HG03469 (cell line): ENCODE measurements at regions not wholly inside any gene's neighbourhood (a gene's known extent, or its start where the extent isn't known, plus 50 kb on each side); places are given as distances from the start of the nearest gene placed in this dataset.
A peak's percentile ranks its signal among the peaks of the same experiment; 100 is the strongest.
"Not testable (repeated sequence)": the region's sequence is repeated elsewhere in the genome, so short reads cannot be mapped to it uniquely, and the experiment has no call there.

Experiments
- ATAC-seq: cut with Tn5 transposase; IDR thresholded peaks from one replicate; pipeline ENCODE4 v1.9.1; 2021; ENCODE audit warnings: mild to moderate bottlenecking, moderate library complexity, moderate number of reproducible peaks; ENCODE audit not compliant: unreplicated experiment

DNA sequence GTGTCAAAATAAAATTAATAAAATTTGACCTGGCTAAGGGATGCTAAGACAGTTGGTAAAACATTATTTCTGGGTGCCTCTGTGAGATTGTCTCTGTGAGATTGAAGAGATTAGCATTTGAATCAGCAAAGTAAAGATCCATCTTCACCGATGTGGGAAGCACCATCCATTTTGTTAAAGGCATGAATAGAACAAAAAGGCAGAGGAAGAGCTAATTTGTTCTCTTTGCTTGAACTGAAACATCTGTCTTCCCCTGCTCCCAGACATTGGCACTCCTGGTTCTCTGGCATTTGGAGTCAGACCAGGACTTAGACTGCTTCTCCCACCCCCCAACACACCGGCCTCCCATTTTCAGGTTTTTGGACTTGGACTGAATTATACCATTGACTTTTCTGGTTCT is 603.8 kb upstream of the LINC00305 start:
- no peak for ATAC-seq

DNA sequence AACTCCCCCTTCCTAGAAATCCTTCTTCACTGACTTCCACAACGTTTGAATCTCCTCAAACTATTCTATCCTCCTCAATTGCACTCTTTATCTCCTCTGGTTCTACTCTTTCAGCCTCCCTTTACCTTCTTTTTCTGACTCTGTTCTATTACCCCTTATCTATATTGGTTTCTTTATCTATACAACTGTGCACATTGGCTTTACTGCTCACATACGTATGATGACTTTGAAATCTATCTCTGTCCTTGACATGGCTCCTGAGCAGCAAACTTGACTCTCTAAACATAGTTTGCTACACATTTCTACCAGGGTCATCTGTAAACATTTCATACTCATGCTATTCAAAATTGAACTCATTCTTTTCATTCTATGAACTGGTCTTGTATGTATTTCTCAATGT is 601.0 kb upstream of the LINC00305 start:
- no peak for ATAC-seq

DNA sequence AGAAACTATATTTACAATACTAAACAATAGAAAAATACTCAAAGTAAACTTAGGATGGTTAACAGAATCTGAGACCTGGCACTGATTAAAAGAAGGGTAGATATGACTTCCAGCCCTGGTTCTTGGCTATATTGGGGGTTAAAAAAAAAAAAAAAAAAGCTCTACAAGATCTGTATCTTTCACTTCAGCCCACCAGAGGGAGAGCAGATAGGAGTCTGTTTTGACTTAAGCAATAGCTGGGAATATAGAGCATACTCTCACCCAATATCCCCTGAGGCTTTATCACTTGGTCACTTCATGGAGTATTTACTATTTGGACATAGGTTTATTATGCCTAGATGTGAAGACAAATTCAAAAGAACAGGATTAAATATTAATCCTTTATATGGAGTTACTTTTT is 598.9 kb upstream of the LINC00305 start:
- no peak for ATAC-seq

DNA sequence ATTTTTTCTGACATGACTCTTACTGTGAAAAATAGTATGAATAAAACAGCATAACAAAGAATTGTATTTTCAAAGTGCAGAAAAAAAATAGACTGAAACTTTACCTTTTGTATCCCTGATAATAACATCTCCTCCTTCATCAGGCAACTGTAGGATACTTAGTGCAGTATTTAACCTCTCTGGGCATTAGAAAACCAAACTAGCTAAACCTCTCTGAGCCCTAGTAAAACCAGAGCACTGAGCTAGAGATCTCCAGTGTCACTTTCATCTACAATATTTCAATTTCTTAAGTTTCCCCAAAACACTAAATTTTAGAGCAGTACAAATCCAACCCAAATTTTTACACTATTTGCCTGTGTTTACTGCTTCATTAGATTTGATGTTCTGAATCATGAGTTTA is 594.0 kb upstream of the LINC00305 start:
- ATAC-seq, result no peak

DNA sequence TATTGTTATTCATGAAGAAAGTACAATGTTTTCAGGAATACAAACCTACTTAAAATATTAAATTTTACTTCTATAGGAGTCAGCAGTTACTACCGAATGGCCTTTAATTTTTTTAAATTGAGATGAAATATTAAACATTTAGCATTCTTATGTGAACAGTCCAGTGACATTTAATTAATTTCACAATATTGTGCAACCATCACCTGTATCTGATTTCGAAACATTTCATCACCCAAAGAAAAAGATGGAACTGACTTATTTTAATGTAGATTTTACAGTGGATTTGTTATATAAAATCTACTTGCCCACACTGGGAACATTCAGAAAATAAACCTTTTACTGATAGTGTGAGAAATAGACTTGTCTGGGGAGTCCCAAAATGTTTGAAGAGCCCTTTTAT is 585.2 kb upstream of the LINC00305 start:
- no peak for ATAC-seq

DNA sequence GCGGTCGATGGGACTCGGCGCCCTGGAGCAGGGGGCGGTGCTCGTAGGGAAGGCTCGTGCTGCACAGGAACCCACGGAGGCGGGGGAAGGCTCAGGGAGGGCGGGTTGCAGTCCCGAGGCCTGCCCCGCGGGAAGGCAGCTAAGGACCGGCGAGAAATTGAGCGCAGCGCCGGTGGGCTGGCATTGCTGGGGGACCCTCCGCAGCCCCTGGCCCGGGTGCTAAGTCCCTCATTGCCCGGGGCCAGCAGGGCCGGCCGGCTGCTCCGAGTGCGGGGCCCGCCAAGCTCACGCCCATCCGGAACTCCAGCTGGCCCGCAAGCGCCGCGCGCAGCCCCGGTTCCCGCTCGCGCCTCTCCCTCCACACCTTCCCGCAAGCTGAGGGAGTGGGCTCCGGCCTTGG is 576.8 kb upstream of the LINC00305 start:
- not testable (repeated sequence) for ATAC-seq

DNA sequence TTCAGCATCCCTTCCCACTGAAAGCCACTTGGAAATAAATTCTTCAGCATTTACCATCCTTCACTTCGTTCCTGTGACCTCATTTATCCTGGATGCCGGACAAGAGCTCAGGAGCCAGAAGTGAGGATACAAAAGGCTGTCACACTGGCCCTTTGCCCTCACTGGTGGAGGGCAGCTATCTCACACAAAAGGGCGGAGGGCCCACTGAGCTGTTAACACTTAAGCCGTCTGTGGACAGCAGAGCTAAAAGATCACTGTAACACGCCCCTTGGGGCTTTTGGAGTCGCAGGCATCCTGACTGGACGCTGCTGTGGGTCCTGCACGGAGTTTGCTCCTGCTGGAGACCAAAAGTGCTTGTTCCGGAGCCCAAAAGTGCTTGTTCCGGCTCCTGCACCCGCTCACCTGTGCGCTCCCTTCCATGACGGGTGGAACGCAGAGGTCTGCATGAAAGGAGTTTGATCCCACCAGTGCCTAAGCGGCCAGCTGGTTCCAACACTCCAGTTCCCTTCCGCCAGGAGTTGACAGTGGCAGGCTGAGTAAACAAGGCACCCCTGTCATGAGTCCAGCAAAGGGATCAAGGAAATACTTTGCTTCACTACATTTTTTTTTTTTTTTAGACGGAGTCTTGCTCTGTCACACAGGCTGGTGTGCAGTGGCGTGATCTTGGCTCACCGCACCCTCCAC is 572.0 kb upstream of the LINC00305 start:
- no peak for ATAC-seq

DNA sequence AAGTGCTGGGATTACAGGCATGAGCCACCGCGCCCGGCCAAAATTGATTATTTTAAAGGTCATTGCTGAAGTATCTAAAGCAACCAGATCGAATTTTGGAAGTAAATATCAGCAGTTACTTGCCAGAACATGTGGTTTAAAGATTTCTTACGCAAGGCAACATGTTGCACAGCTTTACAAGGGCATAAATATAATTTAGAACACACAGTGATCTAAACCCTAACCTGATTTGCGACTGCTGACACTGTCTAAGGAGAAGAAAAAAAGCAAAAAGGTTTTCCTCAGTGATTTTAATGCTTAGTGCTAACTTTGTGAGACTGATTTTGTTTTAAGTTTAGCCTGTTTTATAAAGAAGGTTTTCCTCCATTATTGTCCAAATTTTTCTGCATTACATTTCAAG is 569.9 kb upstream of the LINC00305 start:
- ATAC-seq, result no peak

DNA sequence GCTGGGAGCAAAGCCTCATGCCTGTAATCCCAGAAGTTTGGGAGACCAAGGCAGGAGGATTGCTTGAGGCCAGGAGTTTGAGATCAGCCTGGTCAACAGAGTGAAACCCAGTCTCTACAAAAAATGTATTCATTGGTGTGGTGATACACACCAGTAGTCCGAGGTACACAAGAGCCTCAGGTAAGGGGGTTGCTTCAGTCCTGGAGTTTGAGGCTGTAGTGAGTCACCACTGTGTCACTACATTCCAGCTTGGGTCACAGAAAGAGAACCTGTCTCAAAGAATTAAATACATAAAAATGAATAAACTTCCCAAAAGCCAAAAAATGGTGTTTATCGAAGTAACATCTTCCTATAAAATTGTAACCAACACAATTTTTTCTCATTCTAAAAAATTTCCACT is 568.1 kb upstream of the LINC00305 start:
- no peak for ATAC-seq

DNA sequence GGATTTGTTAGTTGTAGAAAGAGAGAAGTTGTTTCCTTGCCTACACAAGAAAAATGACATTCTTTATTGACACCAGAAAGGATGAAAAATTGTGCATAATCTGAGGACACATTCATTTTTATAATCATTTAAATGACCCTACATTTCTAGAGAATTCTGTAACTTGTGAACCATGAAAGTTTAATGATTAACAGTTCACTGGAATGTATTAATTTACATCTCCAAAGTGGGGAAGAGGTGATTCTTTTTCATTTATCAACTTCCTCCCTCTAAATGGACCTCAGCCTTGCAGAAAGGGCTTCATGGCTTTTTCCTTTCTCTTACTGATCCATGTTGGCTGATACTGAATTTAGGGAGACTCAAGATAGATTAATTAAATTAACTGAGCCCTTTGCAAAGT is 565.2 kb upstream of the LINC00305 start:
- ATAC-seq, result no peak

DNA sequence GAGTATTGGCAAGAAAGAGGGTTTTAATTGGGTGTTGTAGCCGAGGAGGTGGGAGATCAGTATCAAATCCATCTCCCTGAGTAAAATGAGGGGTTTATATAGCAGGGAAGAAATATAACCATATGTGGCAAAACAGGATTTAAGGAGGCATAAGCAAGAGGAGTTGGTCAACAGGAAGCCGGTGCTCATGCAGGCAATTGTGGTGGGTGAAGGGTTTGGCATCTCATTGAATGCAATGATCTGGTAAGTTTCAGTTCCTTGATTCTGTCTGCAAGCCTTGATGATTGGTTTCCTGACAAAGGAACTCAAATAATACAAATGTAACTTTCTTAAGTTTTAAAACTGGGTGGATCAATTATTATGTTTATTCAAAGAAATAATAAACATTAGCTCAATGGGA is 564.4 kb upstream of the LINC00305 start:
- ATAC-seq, result peak; percentile 98

DNA sequence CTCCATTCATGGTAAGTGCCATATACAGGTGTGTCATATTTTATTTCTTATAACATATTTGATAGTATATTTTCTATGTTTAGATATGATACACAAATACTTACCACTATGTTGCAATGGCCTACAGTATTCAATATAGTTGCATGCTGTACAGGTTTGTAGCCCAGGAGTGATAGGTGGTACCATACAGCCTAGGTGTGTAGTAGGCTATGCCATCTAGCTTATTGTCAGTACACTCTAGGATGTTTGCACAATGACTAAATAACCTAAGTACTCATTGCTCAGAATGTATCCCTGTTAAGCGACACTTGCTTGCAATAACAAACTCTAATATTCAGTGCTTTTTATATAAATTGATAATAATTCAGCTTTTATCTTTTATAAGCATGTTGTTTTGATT is 563.1 kb upstream of the LINC00305 start:
- ATAC-seq, result no peak

DNA sequence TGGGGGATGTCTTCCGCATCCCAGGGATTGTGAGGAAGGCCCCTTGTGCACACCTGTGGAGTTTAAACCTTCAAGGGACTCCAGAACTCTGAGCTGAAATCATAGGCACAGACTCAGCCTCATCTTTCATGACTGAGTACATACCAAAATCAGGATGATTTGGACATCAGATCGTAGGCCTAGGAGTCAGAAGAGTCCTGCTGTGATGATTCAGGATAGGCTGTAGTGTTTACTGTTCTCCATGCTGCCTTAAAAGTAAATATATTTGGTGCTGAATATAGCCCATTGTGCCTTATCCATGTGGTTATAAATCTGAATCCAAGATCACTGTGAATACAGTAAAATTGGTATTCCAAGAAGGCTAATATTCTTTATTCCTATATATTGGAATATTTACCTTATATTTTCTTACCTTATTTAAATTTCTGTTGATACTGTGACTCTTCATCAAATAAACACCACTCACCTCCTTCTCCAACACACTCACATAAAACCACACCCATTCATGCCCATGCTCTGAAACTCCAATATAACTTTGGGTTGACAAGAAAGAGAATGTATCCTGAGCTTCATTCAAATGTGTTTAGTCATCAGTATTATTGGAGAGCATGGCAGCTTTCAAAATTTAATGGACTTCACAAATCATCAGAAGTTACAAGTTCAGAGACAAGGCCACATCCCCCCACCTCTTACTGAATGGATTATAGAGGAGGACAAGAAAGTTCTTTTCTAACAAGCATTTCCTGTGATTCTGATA is 561.4 kb upstream of the LINC00305 start:
- ATAC-seq, result no peak

DNA sequence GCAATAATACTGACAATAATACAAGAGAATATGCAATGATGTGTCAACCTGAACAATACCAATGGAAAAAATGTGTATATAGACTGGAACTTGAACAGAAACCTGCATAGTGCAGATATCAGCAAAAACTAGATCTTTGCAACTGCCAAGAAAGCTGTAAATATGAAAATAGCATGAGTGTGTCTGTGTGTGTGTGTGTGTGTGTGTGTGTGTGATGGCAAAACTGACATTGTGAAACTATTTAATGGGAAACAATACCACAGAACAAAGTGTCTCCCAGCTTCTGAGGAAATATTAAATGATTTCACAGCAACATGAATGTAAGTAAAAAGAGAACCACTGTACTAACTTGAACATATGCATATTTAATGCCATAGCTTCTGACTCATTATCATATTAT is 558.2 kb upstream of the LINC00305 start:
- ATAC-seq, result no peak

DNA sequence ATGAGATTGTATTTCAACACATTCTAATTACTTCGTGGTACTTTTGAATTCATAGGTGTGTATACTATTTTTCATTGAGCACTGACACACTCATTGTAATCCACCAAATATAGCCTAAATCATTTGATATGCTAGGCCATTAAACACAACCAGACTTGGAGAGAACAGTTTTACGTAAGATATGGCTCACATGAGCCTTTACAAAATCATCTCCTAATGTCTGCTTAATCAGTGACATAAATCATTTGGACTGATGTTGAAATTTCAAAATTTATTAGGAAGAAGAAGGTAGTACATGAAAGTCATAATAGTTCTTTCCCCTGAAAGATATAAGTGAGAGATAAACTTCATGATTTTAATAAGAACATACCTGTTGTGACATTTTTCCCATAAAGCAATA is 550.2 kb upstream of the LINC00305 start:
- no peak for ATAC-seq

DNA sequence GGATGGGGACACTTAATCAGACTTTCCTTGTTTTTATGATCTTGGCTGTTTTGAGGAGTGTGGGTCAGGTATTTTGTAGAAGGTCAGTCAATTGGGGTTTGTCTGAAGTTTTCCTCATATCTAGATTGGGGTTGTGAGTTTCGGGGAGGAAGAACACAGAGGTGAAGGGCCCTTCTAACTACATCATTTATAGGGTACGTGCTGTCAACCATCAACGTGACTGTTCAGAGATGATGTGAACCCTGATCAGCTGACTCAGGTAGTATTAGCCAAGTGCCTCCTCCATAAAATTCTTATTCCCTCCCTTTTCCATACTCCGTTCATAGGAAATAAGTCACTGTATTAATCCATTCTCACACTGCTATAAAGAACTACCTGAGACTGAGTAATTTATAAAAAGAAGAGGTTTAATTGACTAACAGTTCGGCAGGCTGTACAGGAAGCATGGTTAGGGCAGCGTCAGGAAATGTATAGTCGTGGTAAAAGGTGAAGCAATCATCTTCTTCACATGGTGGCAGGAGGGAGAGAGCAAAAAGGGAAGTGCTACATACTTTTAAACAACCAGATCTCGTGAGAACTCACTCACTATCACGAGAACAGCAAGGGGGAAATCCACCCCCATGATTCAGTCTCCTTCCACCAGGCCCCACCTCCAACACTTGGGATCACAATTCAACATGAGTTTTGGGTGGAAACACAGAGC is 547.1 kb upstream of the LINC00305 start:
- no peak for ATAC-seq

DNA sequence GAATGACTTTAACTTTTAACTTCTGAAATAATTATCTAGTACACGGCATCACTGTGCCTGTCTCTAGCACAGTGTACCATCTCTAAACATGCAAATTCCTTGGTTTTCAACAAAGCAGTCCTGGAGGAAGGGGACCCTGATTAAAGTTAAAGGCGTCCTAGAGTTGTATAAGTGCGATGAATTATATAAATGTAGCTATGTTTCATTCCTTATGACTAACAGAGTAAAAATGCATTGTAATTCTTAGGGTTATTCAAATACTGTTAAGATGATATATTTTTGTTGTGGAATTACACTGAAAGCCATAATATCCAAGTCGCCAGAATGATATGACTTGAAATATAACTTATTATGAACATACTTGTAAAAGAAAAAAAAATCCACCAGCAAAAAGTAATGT is 544.9 kb upstream of the LINC00305 start:
- no peak for ATAC-seq

DNA sequence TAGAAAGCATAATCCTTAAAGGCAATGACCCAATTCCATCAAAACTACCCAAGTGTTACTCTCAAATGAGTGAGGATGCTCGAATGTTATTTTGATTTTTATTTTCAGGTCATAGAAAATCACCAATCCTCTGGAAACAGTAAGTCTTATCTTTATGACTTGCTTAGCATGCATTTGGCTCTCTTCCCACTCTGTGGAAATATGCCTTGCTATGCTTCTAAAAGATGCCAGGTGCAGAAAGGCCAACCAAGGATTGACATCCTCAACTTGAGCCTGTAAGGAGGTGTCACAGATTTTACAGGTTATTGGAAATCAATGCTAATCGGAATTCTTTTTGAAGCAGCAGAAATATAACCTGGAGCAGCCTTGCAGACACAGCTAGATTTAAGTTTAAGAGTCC is 543.9 kb upstream of the LINC00305 start:
- ATAC-seq, result no peak

DNA sequence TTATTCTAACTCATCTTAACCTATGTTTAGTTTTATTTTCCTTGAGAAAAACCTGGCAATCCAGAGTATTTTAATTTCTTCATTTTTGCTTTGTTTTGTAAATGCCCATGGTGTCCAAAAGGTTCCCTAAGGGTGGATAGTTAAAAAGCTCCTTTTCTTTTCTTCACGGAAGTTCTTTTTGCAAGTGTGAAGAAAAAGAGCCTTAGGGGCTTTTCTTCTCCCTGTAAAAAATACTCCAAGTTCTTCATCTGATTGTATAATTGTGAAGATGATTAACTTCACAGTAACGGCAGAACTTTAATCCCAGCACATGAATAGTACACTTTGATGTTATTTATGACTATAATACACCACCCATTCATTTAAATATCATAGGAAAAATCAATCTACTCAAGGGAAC is 530.2 kb upstream of the LINC00305 start:
- ATAC-seq, result no peak

DNA sequence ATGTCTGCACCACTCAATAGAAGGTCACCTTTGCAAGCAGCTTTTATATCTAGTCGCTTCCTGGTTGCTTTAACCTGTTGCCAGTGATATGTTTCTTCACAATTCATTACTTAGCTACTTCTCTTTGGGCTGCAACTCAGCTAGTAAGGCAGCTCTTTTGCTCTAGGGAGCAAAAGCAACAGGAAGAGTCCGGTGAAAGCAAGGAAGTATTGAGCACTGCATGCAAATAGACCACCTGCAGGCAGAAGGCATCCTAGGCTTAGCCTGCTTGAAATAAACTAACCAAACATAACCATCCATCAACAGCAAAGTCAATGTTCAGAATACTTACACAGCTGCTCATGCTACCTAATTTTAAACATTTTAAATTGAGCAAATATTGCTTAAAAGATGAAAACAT is 529.2 kb upstream of the LINC00305 start:
- no peak for ATAC-seq

DNA sequence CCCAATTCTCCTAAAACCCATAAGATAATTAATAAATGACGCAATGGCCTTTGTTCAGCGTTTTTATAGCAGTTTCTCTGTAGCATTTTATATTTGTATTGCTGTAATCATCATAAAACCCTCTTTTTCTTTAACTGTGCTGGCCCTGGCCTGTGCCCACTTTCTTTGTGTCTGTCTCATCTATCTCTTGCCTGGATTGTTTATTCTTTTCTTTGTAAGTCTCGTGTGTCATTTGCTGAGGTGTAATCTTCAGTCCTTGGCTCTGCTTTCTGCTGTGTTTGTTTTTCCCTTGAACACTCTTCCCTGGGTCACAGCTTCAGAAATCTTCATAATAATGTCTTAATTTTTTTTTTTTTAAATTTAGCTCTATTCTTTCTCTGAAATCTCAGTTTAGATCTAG is 525.8 kb upstream of the LINC00305 start:
- no peak for ATAC-seq

DNA sequence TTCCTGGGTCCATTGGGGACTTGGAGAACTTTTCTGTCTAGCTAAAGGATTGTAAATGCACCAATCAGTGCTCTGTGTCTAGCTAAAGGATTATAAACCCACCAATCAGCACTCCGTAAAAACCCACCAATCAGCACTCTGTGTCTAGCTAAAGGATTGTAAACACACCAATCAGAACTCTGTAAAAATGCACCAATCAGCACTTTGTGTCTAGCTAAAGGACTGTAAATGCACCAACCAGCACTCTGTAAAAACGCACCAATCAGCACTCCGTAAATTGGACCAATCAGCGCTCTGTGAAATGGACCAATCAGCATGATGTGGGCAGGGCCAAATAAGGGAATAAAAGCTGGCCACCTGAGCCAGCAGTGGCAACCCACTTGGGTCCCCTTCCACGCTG is 522.4 kb upstream of the LINC00305 start:
- ATAC-seq, result not testable (repeated sequence)
